CD14-positive monocyte (primary cell): ENCODE measurements at regions not wholly inside any gene's neighbourhood (a gene's known extent, or its start where the extent isn't known, plus 50 kb on each side); places are given as distances from the start of the nearest gene placed in this dataset.

Experiments used
- DNase-seq, 3 donors: peaks; one replicate each; pipeline ENCODE4 v3.0.0-alpha.2; 2011 to 2022
- H2AFZ ChIP-seq: 2 replicates; pipeline ENCODE4 v1.6.0; 2012; ENCODE audit warnings: mild to moderate bottlenecking, low read depth, low read length, inconsistent platforms; ENCODE audit not compliant: insufficient read depth, poor library complexity, severe bottlenecking
- H3K27ac ChIP-seq, 2 donors: 1 replicate in 1 of 2; 2 replicates in 1 of 2; pipeline ENCODE4 v1.5.1; 2012 to 2013; ENCODE audit warnings: low read length in 2 of 2, control low read depth in 1 of 2, inconsistent platforms in 1 of 2, low read depth in 1 of 2, mild to moderate bottlenecking in 1 of 2
- H3K27me3 ChIP-seq, 2 donors: one replicate each; pipeline versions ENCODE4 v1.6.0 to v1.6.1; 2011 to 2013; ENCODE audit warnings: low read length in 2 of 2; ENCODE audit not compliant: control insufficient read depth in 2 of 2, insufficient read depth in 2 of 2
- H3K36me3 ChIP-seq, 2 donors: replicated peaks in 1 of 2; 1 replicate in 1 of 2; 2 replicates in 1 of 2; pipeline versions ENCODE4 v1.5.1 to v1.6.1; 2012 to 2013; ENCODE audit warnings: low read length in 2 of 2, control low read depth in 1 of 2, inconsistent platforms in 1 of 2, mild to moderate bottlenecking in 1 of 2; ENCODE audit not compliant: insufficient read depth in 2 of 2, control insufficient read depth in 1 of 2
- H3K4me1 ChIP-seq, 2 donors: 1 replicate in 1 of 2; 2 replicates in 1 of 2; pipeline versions ENCODE4 v1.5.1 to v1.6.1; 2012 to 2013; ENCODE audit warnings: low read length in 2 of 2, control low read depth in 1 of 2, inconsistent platforms in 1 of 2, mild to moderate bottlenecking in 1 of 2, moderate library complexity in 1 of 2; ENCODE audit not compliant: insufficient read depth in 2 of 2, control insufficient read depth in 1 of 2
- H3K4me2 ChIP-seq: replicated peaks from 2 replicates; pipeline ENCODE3; 2012; ENCODE audit warnings: low read length, moderate library complexity, mild to moderate bottlenecking; ENCODE audit not compliant: poor library complexity, severe bottlenecking; ENCODE audit errors: extremely low read depth
- H3K4me3 ChIP-seq, 3 experiments: fragments of 200-600 bp in 1 of 3; sonication (generic) in 1 of 3; replicated peaks in 1 of 3; 1 replicate in 2 of 3; 2 replicates in 1 of 3; pipeline ENCODE4 v1.5.1; 2011 to 2013; ENCODE audit warnings: low read length in 3 of 3, mild to moderate bottlenecking in 3 of 3, control low read depth in 2 of 3, low read depth in 2 of 3, inconsistent platforms in 1 of 3, moderate library complexity in 1 of 3
- H3K79me2 ChIP-seq: 2 replicates; pipeline ENCODE4 v1.6.0; 2012; ENCODE audit warnings: mild to moderate bottlenecking, control low read depth, inconsistent platforms, low read length, moderate library complexity; ENCODE audit not compliant: insufficient read depth
- H3K9ac ChIP-seq: 2 replicates; pipeline ENCODE4 v1.6.0; 2017; ENCODE audit warnings: low read length, mild to moderate bottlenecking; ENCODE audit not compliant: insufficient read depth, poor library complexity, severe bottlenecking
- H3K9me3 ChIP-seq, 2 donors: replicated peaks in 1 of 2; 1 replicate in 1 of 2; 2 replicates in 1 of 2; pipeline versions ENCODE4 v1.5.1 to v1.6.1; 2012 to 2013; ENCODE audit warnings: low read length in 2 of 2, control low read depth in 1 of 2; ENCODE audit not compliant: control insufficient read depth in 1 of 2, insufficient read depth in 1 of 2
- H4K20me1 ChIP-seq: 2 replicates; pipeline ENCODE4 v1.6.0; 2012; ENCODE audit warnings: mild to moderate bottlenecking, low read length, control low read depth, moderate library complexity; ENCODE audit not compliant: insufficient read depth
- H3K27ac Mint-ChIP-seq, 7 donors: one replicate each; pipeline ENCODE4 v1.8.0; 2020; ENCODE audit warnings: mild to moderate bottlenecking in 7 of 7, mixed read lengths in 7 of 7, moderate library complexity in 6 of 7, inconsistent platforms in 2 of 7
- H3K27me3 Mint-ChIP-seq, 3 donors: one replicate each; pipeline ENCODE4 v1.8.0; 2021 to 2022; ENCODE audit warnings: low read depth in 3 of 3, mild to moderate bottlenecking in 3 of 3, mixed read lengths in 3 of 3, moderate library complexity in 3 of 3, inconsistent platforms in 1 of 3
- H3K36me3 Mint-ChIP-seq, 2 donors: one replicate each; pipeline ENCODE4 v1.8.0; 2020; ENCODE audit warnings: mixed read lengths in 2 of 2, inconsistent platforms in 1 of 2, mild to moderate bottlenecking in 1 of 2
- H3K4me1 Mint-ChIP-seq: one replicate; pipeline ENCODE4 v1.8.0; 2020; ENCODE audit warnings: mild to moderate bottlenecking, mixed read lengths
- H3K4me3 Mint-ChIP-seq, 2 donors: one replicate each; pipeline ENCODE4 v1.8.0; 2020; ENCODE audit warnings: mild to moderate bottlenecking in 2 of 2, mixed read lengths in 2 of 2, moderate library complexity in 1 of 2
- H3K9me3 Mint-ChIP-seq, 7 donors: one replicate each; pipeline ENCODE4 v1.8.0; 2020 to 2022; ENCODE audit warnings: mixed read lengths in 7 of 7, mild to moderate bottlenecking in 6 of 7, moderate library complexity in 6 of 7, inconsistent platforms in 2 of 7
- CTCF ChIP-seq: fragments of 200-600 bp; IDR thresholded peaks from one replicate; pipeline ENCODE4 v1.8.0; 2022; ENCODE audit warnings: antibody characterized with exemption, mild to moderate bottlenecking
- WGBS: methylation state at CpG from one replicate; pipeline ENCODE4 v1.1.5; 2013; ENCODE audit warnings: missing lambda C conversion rate; ENCODE audit not compliant: insufficient coverage; 5-methylcytosine and 5-hydroxymethylcytosine counted together
- intact Hi-C, 2 donors: fragments of 100-400 bp; cut with micrococcal nuclease; formaldehyde crosslinking; loops; one replicate each; pipeline versions ENCODE4 v1.15.0 to v1.15.1; 2023

GRCh38 chr1:70779571-70779970, 268.0 kb downstream of the PTGER3 start:
- no peak for TF ChIP-seq CTCF
- Mint-ChIP-seq H3K9me3 (peaks cover 0 to 9% (median 2%) of the 10 kb centered on the region in 7 donors), H3K27me3 (peaks cover 0 to 3% (median 0%) of the 10 kb centered on the region in 3 donors), H3K36me3 (no peaks in the 10 kb centered on the region), H3K4me3 (no peak overlapping the region), H3K27ac (no peak overlapping the region), H3K4me1 (no peaks in the 10 kb centered on the region)
- no peaks in the 10 kb centered on the region for H3K4me1 ChIP-seq
- no peak for DNase-seq
- H3K36me3 ChIP-seq, result no peaks in the 10 kb centered on the region
- 80% methylated on average over 2 of the region's 3 CpGs for WGBS
- H3K9ac ChIP-seq, result no peak overlapping the region
- H3K4me2 ChIP-seq, result no peak overlapping the region
- H3K27me3 ChIP-seq, result no peaks in the 10 kb centered on the region
- H3K79me2 ChIP-seq, result no peaks in the 10 kb centered on the region
- H3K4me3 ChIP-seq, result no peak overlapping the region
- intact Hi-C loops, result no loop called here
- peaks cover 3% of the 10 kb centered on the region in 2 donors for H3K9me3 ChIP-seq
- H3K27ac ChIP-seq, result no peak overlapping the region
- no peaks in the 10 kb centered on the region for H4K20me1 ChIP-seq
- no peak overlapping the region for H2AFZ ChIP-seq

GRCh38 chr1:70785287-70785686, 262.3 kb downstream of the PTGER3 start:
- Histone ChIP-seq H3K36me3 (no peaks in the 10 kb centered on the region), H3K9ac (no peak overlapping the region), H2AFZ (no peak overlapping the region), H4K20me1 (no peaks in the 10 kb centered on the region), H3K79me2 (no peaks in the 10 kb centered on the region), H3K4me1 (no peaks in the 10 kb centered on the region), H3K4me2 (no peak overlapping the region), H3K4me3 (no peak overlapping the region), H3K27ac (no peak overlapping the region), H3K27me3 (no peaks in the 10 kb centered on the region), H3K9me3 (no peaks in the 10 kb centered on the region)
- no peak overlapping the region for H3K4me3 Mint-ChIP-seq
- no CpG with 5 or more reads among the region's 1 CpG for WGBS
- peaks cover 0 to 3% (median 0%) of the 10 kb centered on the region in 3 donors for H3K27me3 Mint-ChIP-seq
- peaks cover 0 to 2% (median 0%) of the 10 kb centered on the region in 7 donors for H3K9me3 Mint-ChIP-seq
- no peak for DNase-seq
- intact Hi-C loops, result no loop called here
- no peak for TF ChIP-seq CTCF
- no peaks in the 10 kb centered on the region for H3K4me1 Mint-ChIP-seq
- no peaks in the 10 kb centered on the region for H3K36me3 Mint-ChIP-seq
- H3K27ac Mint-ChIP-seq, result no peak overlapping the region
